GM19452 (cell line): ENCODE measurements at regions not wholly inside any gene's neighbourhood (a gene's known extent, or its start where the extent isn't known, plus 50 kb on each side); places are given as distances from the start of the nearest gene placed in this dataset.
"Not testable (repeated sequence)": the region's sequence is repeated elsewhere in the genome, so short reads cannot be mapped to it uniquely, and the experiment has no call there.

ENCODE experiments used
- ATAC-seq: cut with Tn5 transposase; IDR thresholded peaks from one replicate; pipeline ENCODE4 v1.9.1; 2021; ENCODE audit not compliant: unreplicated experiment

- ATAC-seq, result no peak
These were observed 152.6 kb upstream of the MSX2 start for GRCh38 chr5:174571662-174572397.

GRCh38 chr5:174572591-174572990 is 151.8 kb upstream of the MSX2 start:
- no peak for ATAC-seq

DNA sequence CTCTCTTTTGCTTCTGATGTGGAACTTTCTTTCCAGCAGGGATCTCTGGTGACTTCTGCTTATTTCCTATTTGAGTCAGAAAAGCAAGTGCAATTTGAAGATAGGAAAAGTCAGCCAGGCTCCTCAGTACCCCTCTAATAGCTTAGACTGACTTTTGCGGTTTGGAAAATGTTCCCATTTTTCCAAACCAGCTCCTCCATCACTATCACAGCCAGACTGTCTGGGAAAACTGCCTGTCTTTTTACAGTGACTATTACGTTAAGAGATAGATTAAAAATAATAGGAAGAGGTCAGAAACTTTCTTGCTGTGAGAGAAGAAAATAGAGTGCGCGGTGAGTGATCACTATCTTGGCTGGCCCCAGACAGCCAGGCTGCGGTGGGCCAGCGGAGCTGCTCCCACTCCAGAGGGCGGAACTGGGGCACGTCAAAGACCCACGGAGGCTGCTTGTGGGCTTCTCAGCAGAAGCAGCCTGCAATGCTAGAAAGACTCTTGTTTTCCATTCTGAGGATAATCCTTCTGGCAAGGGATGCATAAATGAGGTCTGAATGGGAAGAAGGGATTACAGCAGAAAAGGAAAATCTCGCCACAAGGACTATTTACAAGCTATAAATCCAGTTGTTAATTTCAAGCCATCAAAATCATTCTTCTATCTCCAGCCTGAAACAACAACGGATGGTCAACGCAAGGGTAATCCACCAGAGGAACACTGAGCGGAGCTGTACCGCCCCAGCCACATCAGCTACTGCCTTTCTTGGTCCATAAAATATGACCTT is 151.0 kb upstream of the MSX2 start:
- ATAC-seq, result no peak

GRCh38 chr5:174575043-174575442 is 149.3 kb upstream of the MSX2 start:
- ATAC-seq, result no peak

DNA sequence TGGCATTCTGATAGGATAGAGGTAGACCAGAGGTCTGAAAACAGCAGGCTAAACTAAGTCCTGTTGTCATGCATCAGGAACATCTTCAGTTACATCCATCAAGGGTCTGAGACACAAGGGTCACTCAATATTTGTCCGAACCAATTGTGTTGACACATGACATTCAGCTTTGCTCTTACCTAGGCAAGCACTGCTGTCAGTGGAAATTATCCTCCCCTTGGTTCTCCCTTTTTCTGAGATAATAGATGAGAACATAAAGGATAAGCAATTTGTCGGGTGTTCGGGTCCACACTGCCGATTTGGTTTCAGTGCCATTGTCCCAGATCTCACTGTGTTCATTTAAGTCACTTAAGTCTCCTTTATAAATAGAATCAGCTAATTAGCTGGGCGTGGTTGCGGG is 148.3 kb upstream of the MSX2 start:
- ATAC-seq, result no peak

GRCh38 chr5:174581479-174581878 is 142.9 kb upstream of the MSX2 start:
- no peak for ATAC-seq

- no peak for ATAC-seq
These were observed 142.5 kb upstream of the MSX2 start for GRCh38 chr5:174581894-174582293.

- ATAC-seq, result no peak
These were observed 141.3 kb upstream of the MSX2 start for GRCh38 chr5:174583071-174583470.

DNA sequence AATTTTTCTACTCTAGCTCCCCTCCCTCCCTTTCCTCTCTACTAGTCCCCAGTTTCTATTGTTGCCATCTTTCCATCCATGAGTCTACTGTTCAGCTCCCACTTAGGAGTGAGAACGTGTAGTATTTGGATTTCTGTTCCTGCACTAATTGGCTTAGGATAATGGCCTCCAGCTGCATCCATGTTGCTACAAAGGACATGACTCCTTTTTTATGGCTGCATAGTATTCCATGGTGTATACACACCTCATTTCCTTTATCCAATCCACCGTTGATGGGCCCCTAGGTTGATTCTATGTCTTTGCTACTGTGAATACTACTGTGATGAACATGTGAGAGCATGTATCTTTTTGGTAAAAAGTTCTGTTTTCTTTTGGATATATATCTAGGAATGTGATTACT is 138.9 kb upstream of the MSX2 start:
- no peak for ATAC-seq

DNA sequence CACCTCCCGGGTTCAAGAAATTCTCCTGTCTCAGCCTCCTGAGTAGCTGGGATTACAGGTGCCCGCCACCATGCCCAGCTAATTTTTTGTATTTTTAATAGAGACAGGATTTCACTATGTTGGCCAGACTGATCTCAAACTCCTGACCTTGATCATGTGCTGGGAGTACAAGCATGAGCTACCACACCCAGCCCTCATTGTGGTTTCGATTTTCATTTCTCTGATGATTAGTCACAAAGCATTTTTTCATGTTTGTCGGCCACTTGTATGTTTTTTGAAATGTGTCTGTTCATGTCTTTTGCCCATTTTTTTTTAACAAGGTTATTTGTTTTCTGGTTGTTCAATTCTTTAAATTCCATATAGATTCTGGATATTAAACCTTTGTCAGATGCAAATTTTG is 138.2 kb upstream of the MSX2 start:
- ATAC-seq, result not testable (repeated sequence)

DNA sequence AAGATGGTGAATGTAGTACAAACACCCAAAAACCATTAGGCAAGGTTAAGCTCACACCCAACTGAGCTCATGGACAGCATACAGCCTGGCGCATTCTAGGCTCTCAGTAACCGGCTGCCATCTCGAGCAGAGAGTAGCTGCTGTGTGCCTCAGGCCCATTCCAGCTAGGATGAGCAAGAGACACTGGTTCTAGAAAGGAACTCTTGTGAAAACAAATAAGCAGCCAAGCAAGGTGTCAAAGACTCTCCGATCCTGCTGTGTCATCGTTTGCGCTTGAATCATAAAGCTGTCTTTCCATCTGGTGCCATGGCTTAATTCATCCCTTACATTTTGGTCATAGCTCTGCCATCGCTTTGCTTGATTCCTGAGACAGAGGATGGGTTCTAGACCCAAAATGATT is 135.4 kb upstream of the MSX2 start:
- ATAC-seq, result no peak

DNA sequence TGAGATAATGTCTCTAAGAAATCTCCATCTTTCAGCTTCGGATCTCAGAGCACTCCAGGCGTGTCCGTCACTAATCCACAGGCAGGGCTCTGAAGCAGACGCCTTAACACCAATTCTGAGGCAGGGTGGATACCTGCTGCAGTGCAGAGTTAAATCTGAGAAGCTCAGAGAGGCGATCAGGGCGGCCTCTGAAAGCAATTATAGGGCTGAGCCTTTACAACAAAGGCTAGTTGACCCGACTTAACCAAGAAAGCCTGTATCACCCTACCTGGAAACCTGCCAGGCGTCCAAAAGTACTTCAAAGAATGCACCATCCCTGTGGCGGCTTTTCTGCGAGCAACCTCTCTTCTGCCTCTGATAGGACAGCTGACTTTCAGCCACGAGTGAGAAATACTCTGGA is 134.8 kb upstream of the MSX2 start:
- no peak for ATAC-seq

DNA sequence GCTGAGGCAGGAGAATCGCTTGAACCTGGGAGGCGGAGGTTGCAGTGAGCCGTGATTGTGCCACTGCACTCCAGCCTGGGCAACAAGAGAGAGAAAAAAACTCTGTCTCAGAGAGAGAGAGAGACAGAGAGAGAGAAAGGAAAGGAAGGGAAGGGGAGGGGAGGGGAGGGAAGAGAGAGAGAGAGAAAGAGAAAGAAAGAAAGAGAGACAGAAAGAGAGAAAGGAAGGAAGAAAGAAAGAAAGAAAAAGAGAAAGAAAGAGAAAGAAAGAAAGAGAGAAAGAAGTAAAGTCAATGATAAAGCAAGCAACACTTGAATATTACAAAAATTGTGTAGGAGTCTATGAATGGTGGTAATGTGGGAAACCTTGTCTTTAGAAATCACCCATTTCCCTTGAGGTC is 133.6 kb upstream of the MSX2 start:
- ATAC-seq, result no peak

DNA sequence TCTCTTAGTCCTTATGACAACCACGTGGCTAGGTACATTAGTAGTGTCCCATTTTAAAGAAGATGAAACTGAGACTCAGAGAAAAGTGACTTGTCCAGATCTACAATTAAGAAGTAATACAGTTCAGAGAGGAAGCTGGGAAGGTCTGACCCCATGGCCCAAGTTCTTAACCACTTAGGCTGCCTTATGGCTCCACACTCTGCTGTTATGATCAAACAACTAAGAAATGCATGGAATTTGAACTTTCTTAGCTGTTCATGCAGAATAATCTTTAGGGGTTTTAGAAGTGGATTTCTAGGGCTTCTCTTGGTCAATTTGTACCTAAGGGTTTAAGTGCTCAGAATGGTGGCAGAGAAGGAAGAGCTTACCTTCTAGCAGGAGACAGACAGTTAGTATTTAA is 128.0 kb upstream of the MSX2 start:
- ATAC-seq, result no peak

DNA sequence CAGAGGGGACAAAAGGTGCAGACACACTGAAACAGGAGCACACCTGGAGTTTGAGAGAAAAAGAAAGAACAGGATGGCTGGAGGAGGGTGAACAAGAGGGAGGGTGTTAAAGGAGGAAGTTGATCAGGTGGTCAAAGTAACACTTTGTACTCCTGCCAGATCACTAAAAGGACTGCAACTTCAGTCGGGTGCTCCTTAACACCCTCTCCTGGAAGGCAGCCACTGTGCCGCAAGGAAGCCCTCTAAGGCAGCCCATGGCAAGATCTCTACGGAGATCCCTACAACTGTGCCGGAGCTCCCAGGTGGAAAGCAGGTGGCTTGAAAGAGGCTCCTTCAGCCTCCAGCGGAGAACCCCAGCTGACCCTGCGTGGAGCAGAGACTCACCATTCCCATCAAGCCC is 124.4 kb upstream of the MSX2 start:
- no peak for ATAC-seq

DNA sequence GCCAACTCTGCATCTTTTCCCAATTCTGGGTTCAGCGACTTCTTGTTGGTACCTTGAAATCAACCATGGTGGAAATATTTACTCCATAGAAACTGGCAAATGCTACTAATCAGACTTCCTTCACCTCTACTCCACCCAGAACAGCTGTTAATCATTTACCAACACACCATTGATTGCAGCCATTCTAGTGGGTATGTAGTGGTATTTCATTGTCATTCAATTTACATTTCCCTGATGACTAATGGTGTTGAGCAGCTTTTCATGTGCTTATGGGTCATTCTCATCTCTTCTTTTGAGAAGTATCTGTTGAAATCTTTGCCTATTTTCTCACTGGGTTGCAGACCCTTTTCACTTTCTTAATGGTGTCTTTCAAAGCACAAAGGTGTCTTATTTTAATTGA is 122.4 kb upstream of the MSX2 start:
- ATAC-seq, result no peak

DNA sequence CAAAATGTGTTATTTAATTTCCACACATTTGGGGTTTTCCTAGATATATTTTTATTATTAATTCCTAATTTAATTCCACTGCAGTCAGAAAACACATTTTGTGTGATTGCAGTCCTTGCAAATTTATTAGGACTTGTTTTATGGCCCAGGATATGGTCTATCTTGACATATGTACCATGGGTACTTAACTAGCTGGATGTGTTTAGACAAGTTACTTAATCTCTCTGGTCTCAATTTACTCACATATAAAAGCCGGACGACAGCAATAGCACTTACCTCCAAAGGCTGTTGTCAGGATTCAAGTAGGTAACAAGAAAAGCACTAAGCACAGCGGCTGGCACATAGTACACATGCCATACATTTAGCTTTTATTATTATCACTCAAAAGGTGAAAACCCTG is 118.2 kb upstream of the MSX2 start:
- ATAC-seq, result no peak

DNA sequence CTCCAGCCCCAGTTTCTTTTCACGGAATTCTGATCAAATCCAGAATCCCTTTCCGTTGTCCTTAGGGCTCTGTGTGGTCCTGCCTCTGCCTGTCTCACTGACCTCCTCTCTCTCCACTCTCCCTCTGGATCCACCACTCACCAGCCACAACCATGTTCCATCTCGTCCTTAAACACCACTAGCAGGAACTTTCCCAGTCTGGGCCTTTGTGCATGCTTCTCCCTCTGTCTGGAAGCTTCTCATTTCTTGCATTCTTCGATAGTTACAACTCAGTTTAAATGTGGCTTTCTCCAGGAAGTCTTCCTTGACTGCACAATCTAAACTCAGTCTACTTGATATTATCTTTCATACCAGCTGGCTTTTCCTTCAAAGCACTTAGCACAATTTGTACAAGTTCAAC is 117.7 kb upstream of the MSX2 start:
- no peak for ATAC-seq

- no peak for ATAC-seq
These were observed 117.2 kb upstream of the MSX2 start for GRCh38 chr5:174607205-174607604.

DNA sequence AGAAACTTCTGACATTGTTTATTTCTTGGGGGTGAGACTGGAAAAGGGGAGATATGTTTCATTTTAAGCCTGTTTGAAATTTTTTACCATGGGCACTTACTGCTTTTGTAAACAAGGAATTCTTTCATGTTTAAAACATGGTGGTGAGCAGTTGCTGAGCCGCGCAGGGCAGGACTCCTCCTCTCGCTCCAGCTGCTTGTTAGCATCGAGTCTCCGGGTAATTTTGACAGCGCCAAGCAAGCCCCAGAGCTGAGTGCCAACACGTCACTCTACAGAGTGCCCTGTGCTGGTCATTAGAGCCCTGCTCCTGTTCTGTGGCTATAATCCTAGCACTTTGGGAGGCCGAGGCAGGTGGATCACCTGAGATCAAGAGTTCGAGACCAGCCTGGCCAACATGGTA is 116.5 kb upstream of the MSX2 start:
- no peak for ATAC-seq

GRCh38 chr5:174608631-174609097 is 115.7 kb upstream of the MSX2 start:
- no peak for ATAC-seq

DNA sequence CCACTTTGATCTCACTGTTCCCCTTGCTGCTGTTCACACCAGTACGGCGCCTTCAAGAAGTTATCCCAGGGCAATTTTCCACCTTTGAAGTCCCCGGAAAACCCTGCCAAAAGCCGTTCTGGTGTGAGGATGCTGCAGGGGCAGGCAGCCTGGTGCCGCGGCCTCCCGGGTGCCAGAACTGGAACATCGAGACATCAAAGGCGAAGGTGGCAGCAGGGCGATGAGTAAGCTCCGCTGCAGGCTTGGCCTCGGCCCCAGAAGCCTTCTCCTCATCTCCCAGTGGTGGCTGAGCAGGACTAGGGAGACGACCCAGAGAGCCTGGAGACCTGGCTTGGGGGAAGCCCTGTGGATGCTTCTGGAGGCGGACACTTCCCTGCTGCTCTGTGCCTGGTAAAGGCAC is 115.3 kb upstream of the MSX2 start:
- ATAC-seq, result no peak

DNA sequence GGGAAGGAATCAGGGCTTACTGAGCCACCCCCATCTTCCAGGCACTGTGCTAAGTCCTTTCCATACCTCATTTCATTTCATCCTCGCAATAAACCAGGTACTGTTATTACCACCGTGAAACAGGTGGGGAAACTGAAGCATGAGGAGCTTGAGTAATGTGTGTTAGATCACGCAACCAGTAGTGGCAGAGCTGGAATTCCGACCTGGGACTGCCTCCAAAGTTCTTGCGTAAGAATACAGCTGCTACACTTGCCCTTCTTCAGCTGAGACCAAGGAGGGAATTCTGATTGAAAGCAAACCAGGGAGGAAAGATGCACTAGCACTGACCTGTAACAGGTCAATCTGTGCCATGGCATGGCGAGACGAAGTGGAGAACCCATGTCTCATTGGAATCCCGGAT is 113.4 kb upstream of the MSX2 start:
- ATAC-seq, result no peak
